K562 (cell line): ENCODE measurements at regions not wholly inside any gene's neighbourhood (a gene's known extent, or its start where the extent isn't known, plus 50 kb on each side); places are given as distances from the start of the nearest gene placed in this dataset.
A peak's percentile ranks its signal among the peaks of the same experiment; 100 is the strongest.

Source experiments
- ATAC-seq: fragments of 200-7000 bp; cut with Tn5 transposase; 3 replicates; pipeline ENCODE4 v1.9.1; 2020; ENCODE audit warnings: moderate library complexity
- BruUV-seq: library from RNA; stranded (reverse); fragments of 400-500 nt; replicated peaks from 2 replicates; lab custom pipeline; 2021; lab: Mats Ljungman, UMichigan
- CTCF ChIA-PET: fragments of 300-600 bp; formaldehyde crosslinking; extraction: SDS; loops from one replicate; lab custom pipeline; 2021; ENCODE audit warnings: low intra/inter-chr PET ratio; lab: Yijun Ruan, JAX
- POLR2A ChIA-PET: fragments of 300-600, 350-650 bp; sonication (Branson Sonifier 250); formaldehyde crosslinking; extraction: SDS; loops from one replicate; lab custom pipeline; 2021; ENCODE audit warnings: antibody characterized with exemption, inconsistent platforms; lab: Yijun Ruan, JAX
- DNase-seq, 4 experiments: peaks; one replicate each; pipeline versions ENCODE4 v3.0.0 to v3.0.0-alpha.2; 2011 to 2018; ENCODE audit warnings: low spot score in 3 of 4, mixed read lengths in 3 of 4; ENCODE audit errors: extremely low read depth in 1 of 4
- FAIRE-seq: peaks from 2 replicates; lab custom pipeline; 2011; peaks lifted over from hg19 to GRCh38; lab: Jason Lieb, UNC
- H2AFZ ChIP-seq: 2 replicates; pipeline ENCODE4 v1.6.0; 2011; ENCODE audit warnings: low read depth, low read length, control low read depth, inconsistent platforms
- H3K27ac ChIP-seq: fragments of 200-600 bp; 3 replicates; pipeline ENCODE4 v1.8.0; 2011; ENCODE audit warnings: low read depth, mild to moderate bottlenecking, control low read depth, inconsistent platforms, low read length, moderate library complexity, mixed read lengths; ENCODE audit errors: extremely low read depth
- H3K27me3 ChIP-seq, 2 experiments: fragments of 300-600 bp in 1 of 2; 2 replicates in 1 of 2; 3 replicates in 1 of 2; pipeline versions ENCODE4 v1.6.0 to v1.8.0; 2011; ENCODE audit warnings: inconsistent platforms in 2 of 2, low read length in 2 of 2, mild to moderate bottlenecking in 1 of 2, mixed read lengths in 1 of 2, moderate library complexity in 1 of 2; ENCODE audit not compliant: control insufficient read depth in 2 of 2, insufficient read depth in 2 of 2
- H3K36me3 ChIP-seq: fragments of 300-600 bp; 3 replicates; pipeline ENCODE4 v1.8.0; 2011; ENCODE audit warnings: mild to moderate bottlenecking, low read length, inconsistent platforms; ENCODE audit not compliant: control insufficient read depth, insufficient read depth
- H3K4me1 ChIP-seq, 2 experiments: fragments of 200-600 bp in 1 of 2; replicated peaks in 1 of 2; 2 replicates in 1 of 2; 3 replicates in 1 of 2; pipeline versions ENCODE4 v1.5.1 to v1.8.0; 2011; ENCODE audit warnings: inconsistent platforms in 2 of 2, low read length in 2 of 2, mild to moderate bottlenecking in 1 of 2, mixed read lengths in 1 of 2, moderate library complexity in 1 of 2; ENCODE audit not compliant: control insufficient read depth in 2 of 2, insufficient read depth in 2 of 2
- H3K4me2 ChIP-seq: 2 replicates; pipeline ENCODE4 v1.6.1; 2011; ENCODE audit warnings: low read length, control low read depth, inconsistent platforms, mixed read lengths; ENCODE audit not compliant: insufficient read depth
- H3K4me3 ChIP-seq: fragments of 200-600 bp; sonication (generic), shearing (Covaris generic); 2 replicates; pipeline ENCODE4 v1.5.1; 2016; ENCODE audit warnings: control low read depth, inconsistent platforms
- H3K79me2 ChIP-seq: fragments of 200-600 bp; 3 replicates; pipeline ENCODE4 v1.8.0; 2011; ENCODE audit warnings: low read length, inconsistent platforms; ENCODE audit not compliant: control insufficient read depth, insufficient read depth
- H3K9ac ChIP-seq, 2 experiments: 2 replicates each; pipeline versions ENCODE4 v1.6.0 to v1.6.1; 2011; ENCODE audit warnings: low read depth in 2 of 2, low read length in 2 of 2, control low read depth in 1 of 2, inconsistent platforms in 1 of 2, mild to moderate bottlenecking in 1 of 2, mixed read lengths in 1 of 2; ENCODE audit not compliant: insufficient read depth in 1 of 2
- H3K9me1 ChIP-seq: one replicate; pipeline ENCODE4 v1.6.0; 2011; ENCODE audit warnings: inconsistent platforms, mild to moderate bottlenecking, low read length, moderate library complexity; ENCODE audit not compliant: control insufficient read depth, insufficient read depth
- H3K9me3 ChIP-seq: replicated peaks from 2 replicates; pipeline ENCODE4 v1.5.1; 2011; ENCODE audit warnings: low read depth, low read length, inconsistent platforms; ENCODE audit not compliant: control insufficient read depth, insufficient read depth
- H4K20me1 ChIP-seq: replicated peaks from 2 replicates; pipeline ENCODE4 v1.6.1; 2011; ENCODE audit warnings: low read length, inconsistent platforms, mixed read lengths; ENCODE audit not compliant: control insufficient read depth, insufficient read depth
- ATF4 ChIP-seq: fragments of 450-650 bp; formaldehyde crosslinking; IDR thresholded peaks from 2 replicates; pipeline ENCODE4 v1.4.0; 2022; ENCODE audit warnings: mild to moderate bottlenecking, moderate library complexity
- KAT2B ChIP-seq: IDR thresholded peaks from one replicate; pipeline ENCODE4 v1.6.1; 2012; ENCODE audit warnings: low read depth, mild to moderate bottlenecking, control low read depth, inconsistent platforms, low read length, moderate library complexity
- MGA ChIP-seq: fragments of 450-650 bp; IDR thresholded peaks from 2 replicates; pipeline ENCODE4 v1.6.1; 2016; ENCODE audit warnings: mild to moderate bottlenecking, moderate library complexity
- RAD21 ChIP-seq, 2 experiments: fragments of 250-450 bp in 1 of 2; fragments of 450-650 bp in 1 of 2; sonication (Bioruptor Pico) in 1 of 2; formaldehyde crosslinking in 1 of 2; IDR thresholded peaks in 1 of 2; conservative IDR thresholded peaks in 1 of 2; 2 replicates each; pipeline versions ENCODE4 v1.4.0 to v1.8.0; 2020 to 2022; ENCODE audit warnings: mild to moderate bottlenecking in 2 of 2, moderate library complexity in 1 of 2
- SIN3A ChIP-seq, 2 experiments: fragments of 150-350 bp in 1 of 2; IDR thresholded peaks; 2 replicates each; pipeline ENCODE4 v1.6.1; 2011 to 2016; ENCODE audit warnings: borderline replicate concordance in 2 of 2, low read depth in 2 of 2, low read length in 2 of 2, mild to moderate bottlenecking in 2 of 2, moderate library complexity in 2 of 2; ENCODE audit not compliant: control insufficient read depth in 1 of 2
- ZBTB8A ChIP-seq: fragments of 450-650 bp; IDR thresholded peaks from 2 replicates; pipeline ENCODE4 v1.6.1; 2018; ENCODE audit warnings: mild to moderate bottlenecking, moderate library complexity; ENCODE audit not compliant: partially characterized antibody
- ZNF175 ChIP-seq: fragments of 200-800 bp; sonication (Bioruptor generic); IDR thresholded peaks from 2 replicates; pipeline ENCODE4 v1.6.1; 2016; ENCODE audit warnings: low read depth, mild to moderate bottlenecking, missing genetic modification characterization, missing compliant biosample characterization
- WGBS: fragments of 100-300 bp; shearing (Covaris generic); methylation state at CpG from one replicate; pipeline ENCODE4 v1.1.6; 2016; ENCODE audit warnings: low coverage, mixed read lengths; ENCODE audit not compliant: insufficient coverage; ENCODE audit errors: missing lambda C conversion rate; 5-methylcytosine and 5-hydroxymethylcytosine counted together
- in situ Hi-C: fragments of 300-500 bp; cut with MboI; formaldehyde crosslinking; loops from 4 replicates; pipeline ENCODE4 v1.15.0; 2018; ENCODE audit warnings: inconsistent platforms, mixed read lengths
- intact Hi-C: fragments of 100-400 bp; cut with micrococcal nuclease; formaldehyde crosslinking; loops from 2 replicates; pipeline ENCODE4 v1.14.2; 2022

- in situ Hi-C loops, result no loop called here
- H3K27ac ChIP-seq, result peak overlapping the region; percentile 68
- no peak for TF ChIP-seq KAT2B
- no peak for TF ChIP-seq ZBTB8A
- TF ChIP-seq MGA, result no peak
- no peak for TF ChIP-seq ATF4 (CRISPR knock-in tag)
- TF ChIP-seq ZNF175 (CRISPR knock-in tag), result no peak
- TF ChIP-seq SIN3A (IDR thresholded peaks at IDR 0.05; ENCODE audit: borderline replicate concordance in 2 of 2, control insufficient read depth in 1 of 2, low read depth in 2 of 2, low read length in 2 of 2), result no peak
- TF ChIP-seq RAD21 (CRISPR knock-in tag; conservative IDR thresholded peaks at IDR 0.05 in 1 of 2, IDR thresholded peaks at IDR 0.05 in 1 of 2), result no peak
Measured at GRCh38 chr7:50227726-50228125, 76.8 kb upstream of the IKZF1 start.

More at GRCh38 chr7:50227726-50228125, 76.8 kb upstream of the IKZF1 start:
- BruUV-seq, result no TSS peak
- ChIA-PET POLR2A (interaction anchor here (0.5 to 2.5 kb wide), 5 partner anchors 9 to 179 kb away, joined by 3 to 10 read pairs (median 4); no protein-coding TSS in a partner anchor), CTCF (no interaction called here)
- FAIRE-seq (peak; percentile 66), DNase-seq (peak in 2 of 4 experiments; percentile 24 to 60), ATAC-seq (peak; percentile 83)
- intact Hi-C loops, result loop anchor here (5.0 kb wide), 2 partner anchors 80 to 140 kb away; no protein-coding TSS in a partner anchor
- Histone ChIP-seq H3K9me1 (no peaks in the 10 kb centered on the region), H3K4me2 (peak overlapping the region; percentile 57), H3K27me3 (no peaks in the 10 kb centered on the region), H3K36me3 (no peaks in the 10 kb centered on the region), H2AFZ (peak overlapping the region; percentile 96), H3K9me3 (peaks cover 10% of the 10 kb centered on the region), H3K4me3 (0 out of 2 replicates have a peak overlapping the region, but pooled peaks have one; percentile 7), H3K9ac (peak overlapping the region in 1 of 2 experiments; percentile 36; a peak in 2 of 4 replicates), H3K79me2 (no peaks in the 10 kb centered on the region), H4K20me1 (no peaks in the 10 kb centered on the region), H3K4me1 (peaks cover 9 to 16% of the 10 kb centered on the region in 2 experiments)
- WGBS, result 1% methylated on average over 6 of the region's 6 CpGs
